ENCODE measurements at regions not wholly inside any gene's neighbourhood (a gene's known extent, or its start where the extent isn't known, plus 50 kb on each side); places are given as distances from the start of the nearest gene placed in this dataset.
A peak's percentile ranks its signal among the peaks of the same experiment; 100 is the strongest.

DNA sequence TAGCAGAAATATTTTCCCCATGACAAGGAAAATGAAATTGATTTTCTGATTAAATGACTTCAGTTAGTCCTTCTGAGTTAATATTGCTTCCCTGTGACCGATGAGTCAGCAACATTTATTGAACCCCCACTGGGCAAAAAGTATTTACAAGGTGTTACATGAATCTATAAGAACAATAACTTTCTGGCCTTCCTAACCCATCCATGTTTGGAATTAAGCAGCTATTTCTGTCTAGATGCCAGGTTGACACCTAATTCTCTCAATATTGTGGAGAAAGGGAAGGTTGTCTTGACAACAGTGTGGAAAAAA lies 112.9 kb upstream of the JAZF1 start:
- DNase-seq (ENCODE audit: low read depth): no peak

DNA sequence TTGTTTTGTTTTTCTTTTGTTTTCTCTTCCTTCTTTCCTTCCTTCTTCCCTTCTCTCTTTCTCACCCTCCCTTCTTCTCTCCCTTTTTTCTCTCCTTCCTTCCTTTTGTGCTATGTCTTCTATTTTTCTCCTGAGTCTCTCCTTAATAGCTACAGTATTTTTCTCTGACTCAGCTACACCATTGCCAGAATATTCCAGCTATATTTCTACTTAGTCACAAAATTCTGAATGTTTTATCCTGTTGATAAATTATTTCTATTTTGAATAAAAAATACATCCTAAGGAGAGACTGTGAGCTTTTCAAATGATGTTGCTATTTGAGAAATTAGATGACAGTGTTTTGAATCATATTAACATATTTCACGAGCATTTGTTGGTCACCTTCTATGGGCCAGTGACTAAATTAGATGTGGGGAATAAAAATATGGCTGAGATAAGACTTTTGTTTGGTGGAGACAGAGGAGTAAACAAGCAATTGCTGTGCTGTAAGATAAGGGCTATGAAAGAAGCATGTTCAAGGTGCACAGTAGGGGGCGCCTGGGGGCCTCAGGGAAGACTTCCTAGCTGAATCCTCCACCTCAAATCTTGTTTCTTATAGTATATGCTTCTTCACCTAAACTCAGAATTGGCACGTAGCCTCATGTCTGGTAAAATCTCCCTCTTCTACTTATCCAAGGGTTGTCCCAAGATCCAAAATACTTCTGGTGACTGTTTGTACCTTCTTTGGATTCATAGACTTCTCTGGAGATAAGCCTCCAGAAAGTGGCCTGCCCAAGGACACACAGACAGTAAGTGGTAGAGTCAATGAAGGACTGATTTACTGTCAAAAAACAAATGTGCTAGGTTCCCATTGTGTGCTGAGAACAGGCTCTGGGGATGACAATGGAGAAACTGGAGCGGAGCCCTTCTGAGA lies 115.5 kb upstream of the CREB5 start:
- peak; percentile 49 for DNase-seq (ENCODE audit: low read depth)

DNA sequence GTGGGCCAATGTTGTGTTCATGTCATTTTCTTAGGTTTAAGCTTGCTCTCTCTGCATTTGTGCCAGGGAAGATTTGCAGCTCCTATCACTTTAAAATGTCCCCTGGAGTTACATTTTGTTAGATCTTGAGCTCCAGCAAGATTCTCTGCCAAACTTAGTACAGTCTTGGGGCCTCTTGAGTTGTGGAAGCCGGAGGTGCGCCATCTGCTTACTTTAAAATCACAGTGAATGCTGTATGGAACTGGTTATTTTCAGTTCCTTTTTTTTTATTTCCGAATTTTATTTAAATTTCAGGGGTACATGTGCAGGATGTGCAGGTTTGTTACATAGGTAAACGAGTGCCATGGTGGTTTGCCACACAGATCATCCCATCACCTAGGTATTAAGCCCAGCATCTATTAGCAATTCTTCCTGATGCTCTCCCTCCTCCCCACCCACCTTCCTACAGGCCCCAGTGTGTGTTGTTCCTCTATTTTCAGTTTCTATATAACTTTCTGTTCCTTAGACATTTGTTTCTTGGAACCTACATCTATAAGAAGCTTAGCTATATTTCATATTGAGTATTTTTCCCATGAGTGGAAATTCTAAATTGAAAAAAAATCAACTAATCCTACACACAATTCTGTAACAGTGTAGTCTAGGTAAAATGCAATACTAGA lies 114.4 kb upstream of the CREB5 start:
- no peak for DNase-seq (ENCODE audit: low read depth)

DNA sequence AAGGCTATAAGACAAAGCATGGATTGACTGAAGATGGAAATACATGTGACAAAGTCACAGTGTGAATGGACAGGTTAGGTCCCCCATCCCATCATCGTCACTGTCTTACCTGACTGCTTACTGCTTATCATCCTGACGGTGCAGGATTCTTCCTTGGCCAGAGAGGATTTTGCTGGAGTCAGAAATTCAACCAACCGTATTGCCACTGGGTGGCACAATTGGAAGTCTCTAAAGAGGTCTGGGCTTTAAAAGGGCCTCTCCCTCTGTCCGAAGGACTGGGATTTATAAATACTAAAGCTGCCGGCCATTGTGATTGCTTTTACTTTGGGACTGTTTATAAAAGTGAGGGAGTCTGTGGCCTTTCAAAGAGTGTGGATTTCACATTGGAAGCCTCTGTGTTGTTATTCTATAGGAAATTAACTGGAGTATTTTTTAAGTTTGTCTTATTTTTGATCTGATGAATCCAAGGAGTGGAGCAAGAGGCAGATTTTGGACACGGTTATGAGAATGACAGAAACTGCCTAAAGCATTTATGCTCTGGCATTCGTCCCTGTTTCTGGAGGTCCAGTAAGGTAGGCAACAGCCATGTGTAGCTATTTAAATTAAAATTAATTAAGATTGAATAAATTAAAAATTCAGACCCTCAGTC lies 113.3 kb upstream of the CREB5 start:
- peak; percentile 66 for DNase-seq (ENCODE audit: low read depth)

DNA sequence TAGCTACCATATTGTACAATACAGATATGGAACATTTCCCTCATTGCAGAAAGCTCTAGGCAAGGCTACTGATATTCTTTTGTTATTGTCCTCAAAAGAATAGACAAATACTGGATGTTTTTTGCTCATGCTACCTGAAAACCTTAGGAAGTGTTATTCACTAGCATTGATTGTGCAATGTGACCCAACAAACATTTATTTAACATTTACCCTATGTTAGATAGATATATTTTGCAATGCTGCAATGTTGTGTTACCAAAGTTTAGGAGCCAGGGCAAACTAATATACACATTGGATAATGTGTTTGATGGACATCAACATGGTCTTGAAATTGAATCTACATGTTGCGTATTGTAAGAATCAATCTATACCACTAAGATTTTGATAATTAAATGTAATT lies 112.8 kb upstream of the CREB5 start:
- no peak for DNase-seq (ENCODE audit: low read depth)

DNA sequence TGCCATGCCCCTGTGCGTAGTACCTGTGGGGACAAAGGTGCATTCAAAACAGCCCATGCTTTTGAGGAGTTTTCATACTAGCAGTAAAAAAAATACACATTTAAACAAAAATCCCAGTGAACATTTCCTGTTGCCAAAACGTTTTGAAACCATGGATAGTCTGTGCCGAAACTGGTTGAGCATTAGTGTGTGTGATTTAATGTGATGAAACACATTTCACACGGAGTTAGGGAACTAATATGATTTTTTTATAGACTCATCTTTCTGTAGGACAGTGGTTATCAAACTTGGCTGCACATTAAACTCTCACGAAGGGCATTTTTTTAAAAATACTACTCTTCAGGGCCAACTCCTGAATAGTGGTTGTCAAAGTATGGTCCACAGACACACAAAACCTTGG lies 111.8 kb upstream of the CREB5 start:
- DNase-seq (ENCODE audit: low read depth): no peak

DNA sequence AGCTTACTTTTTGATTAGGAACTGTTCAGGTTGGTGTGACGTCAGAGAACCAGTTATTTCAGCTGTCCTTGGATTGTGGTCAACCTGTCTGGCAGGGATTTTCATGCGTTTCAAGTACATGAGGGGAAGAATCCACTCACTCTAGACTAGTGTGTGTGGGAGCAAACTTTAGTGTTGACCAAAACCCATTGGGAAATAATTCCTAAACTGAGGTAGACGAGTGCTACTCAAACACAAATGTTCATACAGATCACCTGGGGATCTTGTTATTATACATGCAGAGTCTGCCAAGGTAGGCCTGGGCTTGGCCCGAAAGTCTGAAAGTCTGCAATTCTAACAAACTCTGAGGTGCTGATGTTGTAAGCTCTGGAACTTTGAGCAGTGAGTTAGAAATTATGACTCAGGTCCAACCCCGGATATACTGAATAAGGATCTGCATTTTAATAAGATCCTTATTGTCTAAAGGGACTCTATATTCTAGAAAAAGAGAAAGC lies 111.1 kb upstream of the CREB5 start:
- DNase-seq (ENCODE audit: low read depth): peak; percentile 14

DNA sequence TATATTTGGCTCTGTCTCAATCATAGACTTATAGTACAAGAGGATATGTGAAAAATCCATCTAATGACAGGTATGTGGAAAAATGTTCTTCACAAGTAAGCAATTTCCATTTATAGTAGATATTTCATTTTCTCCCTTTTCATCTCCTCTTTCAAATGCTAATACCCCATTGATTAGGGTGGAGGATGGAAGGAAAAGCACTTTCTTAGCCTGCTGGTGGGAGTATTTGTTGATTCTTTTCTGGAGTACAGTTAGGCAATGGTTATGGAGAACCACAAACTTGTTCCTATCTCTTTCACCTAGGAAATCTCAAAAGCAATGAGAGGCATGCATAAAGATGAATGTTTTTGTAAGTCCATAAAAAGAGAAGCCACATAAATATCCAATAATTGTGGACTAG lies 108.0 kb upstream of the CREB5 start:
- no peak for DNase-seq (ENCODE audit: low read depth)

DNA sequence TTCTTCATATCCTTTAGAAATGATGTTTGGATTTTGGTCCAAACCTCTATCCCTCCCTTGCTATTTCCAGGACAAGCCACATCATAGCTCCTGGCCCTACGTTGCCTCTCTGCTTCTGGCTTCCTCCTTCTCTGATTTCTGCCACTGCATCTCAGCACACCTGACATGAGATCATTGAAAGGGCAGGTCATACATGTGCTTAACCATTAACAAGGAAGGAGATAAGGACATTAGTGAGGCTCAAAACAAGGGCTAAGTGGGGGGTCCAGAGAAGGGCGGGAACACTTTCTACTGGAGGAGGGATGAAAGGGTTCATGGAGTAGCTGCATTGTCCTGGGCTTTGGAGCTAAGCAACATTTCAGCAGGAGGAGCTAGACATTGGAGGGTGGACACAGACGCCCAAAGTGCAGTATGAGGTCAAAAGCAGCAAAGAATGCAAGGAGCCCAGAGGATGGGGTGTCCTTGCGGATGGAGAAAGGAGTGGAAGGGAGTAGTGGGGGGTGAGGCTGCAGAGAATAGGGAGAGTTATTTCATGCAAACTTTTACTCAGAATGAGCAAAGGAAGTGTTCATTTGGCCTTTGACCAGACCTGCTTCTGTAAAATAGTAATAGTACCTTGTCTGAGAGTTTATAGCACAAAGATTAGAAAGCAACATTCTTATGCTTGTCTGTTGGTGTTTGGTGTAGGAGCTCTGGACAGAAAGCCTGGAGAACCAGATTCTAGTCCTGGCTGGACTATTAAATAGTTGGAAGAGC lies 102.4 kb upstream of the CREB5 start:
- no peak for DNase-seq (ENCODE audit: low read depth)

DNA sequence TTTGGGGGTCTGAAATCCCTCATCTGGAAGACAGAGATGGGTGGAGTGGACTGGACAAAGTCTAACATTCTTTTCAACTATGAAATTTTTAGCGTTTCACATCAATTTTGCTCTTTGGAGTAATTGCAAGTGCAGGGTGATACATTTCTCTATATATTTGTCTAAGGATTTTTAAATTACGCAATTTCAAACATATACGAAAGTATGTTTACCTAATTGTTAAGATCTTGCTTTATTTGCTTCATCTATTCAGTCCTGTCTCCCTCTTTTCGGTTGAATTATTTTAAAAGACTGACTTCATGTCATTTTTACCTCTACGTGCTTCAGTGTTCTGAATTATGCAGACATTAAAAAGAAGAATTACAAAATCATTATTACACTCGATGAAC lies 101.9 kb upstream of the CREB5 start:
- no peak for DNase-seq (ENCODE audit: low read depth)

DNA sequence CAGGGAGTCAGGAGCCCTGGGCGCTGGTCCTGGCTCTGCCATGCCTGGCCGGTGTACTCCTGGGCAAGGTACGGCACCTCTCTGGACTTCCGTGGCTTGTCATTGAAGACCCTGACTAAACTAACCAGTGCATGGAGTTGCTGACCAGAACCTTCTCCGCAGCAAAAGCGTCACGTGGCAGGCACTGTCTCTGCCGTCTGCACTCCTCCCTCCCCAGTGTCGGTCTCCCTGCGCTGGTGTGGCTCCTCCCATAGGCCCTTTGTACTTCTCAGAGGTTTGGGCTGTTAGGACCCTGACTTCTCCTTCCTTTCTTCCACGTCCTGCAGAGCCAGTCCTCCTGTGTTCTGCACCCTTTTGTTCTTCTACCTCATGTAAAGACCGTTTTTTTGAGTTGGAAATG lies 100.6 kb upstream of the CREB5 start:
- DNase-seq (ENCODE audit: low read depth): no peak

DNA sequence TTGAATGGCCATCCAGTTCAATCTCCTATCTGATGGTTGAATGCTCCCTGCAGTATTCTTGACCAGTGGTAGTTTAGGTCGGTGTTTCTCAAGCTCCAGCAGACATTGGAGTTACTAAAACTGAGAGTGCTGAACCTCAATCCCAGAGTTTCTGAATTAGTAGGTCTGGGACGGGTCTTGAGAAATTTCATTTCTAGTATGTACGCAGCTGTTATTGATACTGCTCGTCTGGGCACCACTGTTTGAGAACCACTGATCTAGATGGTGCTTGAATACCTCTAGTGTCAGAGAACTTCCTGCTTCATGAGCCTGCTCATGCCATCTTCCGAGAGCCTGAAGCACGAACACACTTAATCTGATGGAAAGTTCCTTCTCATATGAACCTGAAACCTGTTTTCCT lies 99.4 kb upstream of the CREB5 start:
- no peak for DNase-seq (ENCODE audit: low read depth)

DNA sequence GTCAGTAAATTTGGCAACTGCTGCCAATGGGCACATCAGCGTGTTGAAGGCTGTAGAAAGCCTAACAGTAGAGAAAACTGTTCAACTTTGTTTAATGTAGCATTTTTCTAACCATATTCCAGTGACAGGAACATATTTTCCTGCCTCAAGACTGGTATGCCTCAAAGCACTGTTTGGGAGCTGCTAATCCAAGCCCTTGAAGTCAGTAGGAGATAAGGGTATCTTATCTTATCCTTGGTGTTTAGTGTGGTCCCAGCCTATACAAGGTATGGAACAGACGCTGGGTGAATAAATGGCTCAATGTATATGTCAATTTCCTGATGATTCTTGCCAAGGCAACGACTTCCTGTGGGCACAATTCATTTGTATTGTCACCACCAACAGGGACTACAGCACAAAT lies 97.5 kb upstream of the CREB5 start:
- no peak for DNase-seq (ENCODE audit: low read depth)

DNA sequence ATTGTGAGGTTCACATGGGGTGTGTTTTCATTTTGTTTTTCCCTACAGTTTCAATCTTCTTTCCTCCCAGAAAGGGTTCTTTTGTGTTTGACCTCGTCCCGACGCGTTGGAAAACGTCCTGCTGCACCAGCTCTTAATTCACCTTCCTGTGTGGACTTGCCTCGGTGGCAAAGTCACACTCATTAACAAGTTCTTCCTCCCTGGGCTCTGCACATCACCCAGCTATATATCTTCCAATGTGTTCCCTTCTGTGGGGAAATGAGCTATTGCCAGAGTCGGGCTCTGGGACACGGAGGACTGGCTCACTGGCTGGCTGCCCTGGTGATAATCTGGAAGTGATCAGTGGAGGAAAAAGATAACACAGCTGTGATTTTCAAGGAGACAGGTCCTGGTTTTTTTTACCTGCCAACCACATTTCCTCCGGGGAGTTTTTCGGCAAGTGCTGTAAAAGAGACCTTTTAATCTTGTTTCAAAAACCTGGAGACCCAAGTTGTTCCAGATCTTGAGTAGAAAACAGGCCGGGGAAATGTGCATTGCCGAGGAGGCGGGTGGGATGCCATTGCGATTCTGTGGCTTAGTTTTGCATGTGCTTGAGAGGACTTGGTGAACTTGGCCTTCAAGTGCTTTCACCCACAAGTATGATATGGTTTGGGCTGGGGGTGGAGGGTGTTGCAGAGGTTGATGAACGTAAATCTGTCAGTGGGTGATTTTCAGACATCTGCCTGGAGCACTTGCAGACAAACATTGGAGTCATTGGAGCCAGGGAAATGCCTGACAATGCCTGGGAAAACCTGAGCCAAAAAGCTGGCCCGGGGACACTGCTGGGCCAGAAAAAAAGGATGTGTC lies 96.5 kb upstream of the CREB5 start:
- DNase-seq (ENCODE audit: low read depth): peak; percentile 75

DNA sequence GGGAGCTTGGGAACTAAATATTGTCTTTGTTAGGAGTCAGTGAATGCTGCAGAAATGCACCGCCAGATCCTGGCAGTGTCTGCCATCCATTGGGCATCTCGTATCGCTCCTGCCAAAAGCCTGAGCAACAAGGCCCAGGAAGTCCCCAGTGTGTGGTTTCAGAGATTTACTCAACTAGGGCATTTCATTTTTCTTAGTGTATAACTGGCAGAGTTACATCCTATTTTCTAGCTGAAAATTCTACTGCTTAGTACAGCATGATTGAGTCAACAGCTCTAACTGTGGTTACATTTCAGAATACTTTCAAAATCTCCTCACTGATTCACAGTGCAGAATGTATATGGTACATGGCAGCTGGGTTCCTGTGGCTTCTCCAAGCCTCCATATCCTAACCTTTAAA lies 95.8 kb upstream of the CREB5 start:
- DNase-seq (ENCODE audit: low read depth): peak; percentile 54

DNA sequence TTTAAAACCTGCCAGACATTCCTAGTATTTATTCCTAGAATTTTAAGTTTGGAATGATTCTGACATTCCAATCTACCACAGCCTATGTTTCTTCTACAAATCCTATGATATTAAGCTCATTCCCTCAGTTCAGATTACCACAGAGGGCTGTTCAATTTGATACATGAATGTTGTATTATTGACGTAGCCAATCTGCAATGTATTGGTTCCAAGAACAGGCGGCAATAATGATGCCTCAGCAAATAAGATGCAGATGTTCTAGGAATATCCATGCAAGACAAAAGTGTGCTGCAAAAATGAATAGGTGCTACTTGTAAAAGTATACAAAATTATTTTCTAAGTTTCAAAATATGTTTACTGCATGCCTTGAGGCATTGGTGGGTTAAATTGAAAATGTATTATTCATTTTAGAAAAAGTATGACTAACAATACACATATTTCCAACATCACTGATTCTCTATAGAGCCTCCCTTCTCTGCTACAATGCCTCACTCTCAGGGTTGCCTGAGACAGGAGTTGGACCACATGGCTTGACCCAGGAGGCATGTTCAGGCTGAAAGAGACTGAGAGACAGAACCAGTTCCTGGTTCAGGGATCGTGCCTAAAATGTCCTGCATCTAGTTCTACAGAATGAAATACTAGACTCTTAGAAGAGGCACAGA lies 94.1 kb upstream of the CREB5 start:
- DNase-seq (ENCODE audit: low read depth): no peak

DNA sequence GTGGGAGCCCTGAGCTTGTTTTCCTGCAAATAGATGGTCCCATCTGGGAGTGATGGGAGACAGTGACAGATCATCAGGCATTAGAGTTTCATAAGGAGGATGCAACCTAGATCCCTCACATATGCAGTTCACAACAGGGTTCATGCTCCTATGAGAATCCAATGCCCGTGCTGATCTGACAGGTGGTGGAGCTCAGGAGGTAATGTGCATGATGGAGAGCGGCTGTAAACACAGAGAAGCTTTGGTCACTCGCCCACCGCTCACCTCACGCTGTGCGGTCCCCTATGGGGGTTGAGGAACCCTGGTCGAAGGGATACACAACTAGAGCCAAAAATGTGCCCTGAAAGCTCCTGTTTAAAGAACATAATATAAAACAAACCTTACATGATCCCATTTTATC lies 88.5 kb upstream of the CREB5 start:
- no peak for DNase-seq (ENCODE audit: low read depth)

DNA sequence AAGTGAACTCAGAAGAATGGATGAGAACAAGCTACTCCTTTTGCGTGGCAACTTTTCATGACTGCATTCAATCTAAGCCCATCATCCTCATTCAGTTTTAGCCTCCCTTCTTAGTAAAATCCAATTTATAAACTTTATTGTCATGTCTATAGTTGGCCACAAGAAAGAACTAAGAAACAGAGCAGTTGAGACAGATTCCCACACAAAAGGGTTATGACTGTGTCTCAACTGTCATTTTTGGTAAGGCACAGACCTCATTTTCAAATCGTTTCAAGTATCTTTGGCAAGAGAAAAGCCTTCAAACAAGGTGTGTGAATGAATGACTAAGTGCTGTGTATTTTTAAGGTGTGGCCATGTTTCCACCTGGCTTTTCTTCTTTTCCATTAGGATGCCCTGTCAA lies 84.2 kb upstream of the CREB5 start:
- DNase-seq (ENCODE audit: low read depth): no peak

DNA sequence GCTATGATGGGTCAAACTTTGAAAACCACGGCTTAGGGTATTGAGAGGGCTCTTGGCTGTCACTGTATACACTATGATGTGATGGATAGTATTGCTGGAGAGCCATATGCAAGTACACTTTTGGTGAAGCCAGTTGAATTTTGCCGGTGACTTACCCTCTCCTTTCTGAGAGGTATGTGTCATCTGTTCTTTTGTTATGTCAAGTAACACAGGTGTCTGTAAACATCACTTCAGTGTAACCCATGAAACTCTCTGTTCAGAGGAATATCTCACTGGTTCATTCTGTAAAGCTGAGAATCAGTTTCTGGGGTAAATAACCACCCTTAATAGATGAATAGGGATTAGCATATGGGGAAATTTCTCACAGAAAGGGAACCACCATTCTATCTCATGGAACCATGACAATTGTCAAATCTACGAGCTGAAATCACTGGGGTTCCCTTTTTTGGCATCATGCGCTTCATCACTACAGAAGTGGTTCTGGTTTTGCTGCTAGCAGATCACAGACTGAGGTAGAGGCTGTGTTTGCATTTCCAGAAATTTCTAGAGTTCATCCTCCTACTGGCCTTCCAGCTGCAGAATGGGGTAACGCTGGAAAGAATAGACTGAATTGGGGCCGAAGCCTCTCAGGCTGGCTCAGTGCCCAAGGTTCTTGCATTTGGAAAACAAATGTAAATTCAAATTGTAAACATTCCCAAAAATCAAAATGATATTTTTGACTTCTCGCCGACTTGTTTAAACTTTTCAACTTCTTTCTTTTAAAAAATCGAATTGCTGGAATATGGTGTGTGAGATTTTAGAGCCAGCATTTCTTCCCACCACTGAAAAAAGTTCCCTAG lies 83.3 kb upstream of the CREB5 start:
- DNase-seq (ENCODE audit: low read depth): no peak
